ENCODE measurements at regions not wholly inside any gene's neighbourhood (a gene's known extent, or its start where the extent isn't known, plus 50 kb on each side); places are given as distances from the start of the nearest gene placed in this dataset.

- TF ChIP-seq CTCF (IDR thresholded peaks at IDR 0.05) = no peak
- no peak for TF ChIP-seq POLR2AphosphoS5 (IDR thresholded peaks at IDR 0.05; ENCODE audit: insufficient read depth in 1 of 2, low read depth in 1 of 2)
Observed at GRCh38 chr7:152523916-152524315, 88.1 kb upstream of the KMT2C start.
